Ovary (tissue), 7 donors: ENCODE measurements at regions not wholly inside any gene's neighbourhood (a gene's known extent, or its start where the extent isn't known, plus 50 kb on each side); places are given as distances from the start of the nearest gene placed in this dataset.

Source experiments
- DNase-seq, 5 donors: peaks; one replicate each; pipeline ENCODE4 v3.0.0-alpha.2; 2019 to 2020
- H3K27ac ChIP-seq, 2 donors: fragments of 200-600 bp; one replicate each; pipeline versions ENCODE4 v1.5.1 to v1.8.0; 2019 to 2022
- H3K27me3 ChIP-seq: fragments of 200-600 bp; one replicate; pipeline ENCODE4 v1.8.0; 2022
- H3K36me3 ChIP-seq: fragments of 200-600 bp; sonication (generic); one replicate; pipeline ENCODE4 v1.5.1; 2019
- H3K4me1 ChIP-seq: one replicate; pipeline ENCODE4 v1.8.1; 2013; ENCODE audit warnings: mild to moderate bottlenecking, moderate library complexity; ENCODE audit not compliant: insufficient read depth
- H3K4me3 ChIP-seq: fragments of 200-600 bp; sonication (generic); one replicate; pipeline ENCODE4 v1.5.1; 2017
- H3K9me3 ChIP-seq, 2 donors: fragments of 200-600 bp in 1 of 2; sonication (generic) in 1 of 2; one replicate each; pipeline versions ENCODE4 v1.5.1 to v1.8.1; 2013 to 2019; ENCODE audit warnings: mild to moderate bottlenecking in 1 of 2, moderate library complexity in 1 of 2
- EP300 ChIP-seq: sonication (generic); formaldehyde crosslinking; IDR thresholded peaks from one replicate; pipeline ENCODE4 v1.6.1; 2017; ENCODE audit warnings: antibody characterized with exemption
- POLR2A ChIP-seq: fragments of 450-650 bp; IDR thresholded peaks from one replicate; pipeline ENCODE4 v1.6.1; 2017; ENCODE audit warnings: antibody characterized with exemption, mild to moderate bottlenecking, moderate library complexity
- WGBS, 3 donors: extraction: QIAGEN DNeasy Blood & Tissue Kit in 1 of 3; methylation state at CpG; one replicate each; pipeline versions ENCODE4 v1.1.5 to v1.1.7; 2013 to 2017; 5-methylcytosine and 5-hydroxymethylcytosine counted together
- intact Hi-C, 4 donors: fragments of 100-400 bp; cut with DNase I; formaldehyde crosslinking; loops; one replicate each; pipeline versions ENCODE4 v1.11.0 to v1.15.1; 2022 to 2023
- TF ChIP-seq, protein P1 (sequence below), 3 donors: fragments of 450-650 bp in 2 of 3; fragments of 200-600 bp in 1 of 3; IDR thresholded peaks; one replicate each; pipeline versions ENCODE4 v1.5.1 to v1.8.0; 2016 to 2022; ENCODE audit warnings: antibody characterized with exemption in 3 of 3, mild to moderate bottlenecking in 1 of 3
- donor health status: DM: no; HTN: no; CAD: no; lungs with moderate emphysema.
- donor health status: DM: no; HTN: no; CAD: no.
- donor health status: Bipolar disorder and iron deficiency.
- donor health status: DM: no; HTN: no; CAD: no.
- donor health status: DM: yes; HTN: yes; CAD: no.

DNA sequence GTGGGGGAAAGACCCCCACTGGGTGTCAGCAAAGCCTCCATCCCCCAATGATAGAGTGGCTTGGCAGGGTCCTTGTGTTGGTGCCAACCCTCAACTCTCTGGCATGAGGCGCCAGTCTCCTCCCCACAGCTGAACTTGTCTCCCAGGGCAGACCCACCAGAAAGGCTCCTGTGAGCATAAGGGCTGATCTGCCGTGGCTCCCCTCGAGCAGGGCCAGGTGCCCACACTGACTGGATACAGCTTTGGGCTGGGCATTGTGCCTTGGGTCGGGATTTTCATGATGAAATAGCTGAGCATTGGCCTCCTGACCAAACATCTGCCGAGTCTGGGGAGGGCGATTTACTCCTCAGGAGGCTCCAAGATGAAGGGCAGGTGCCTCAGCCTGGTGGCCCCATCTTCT lies 68.1 kb upstream of the NPTX2 start:
- Histone ChIP-seq H3K27me3 (no peaks in the 10 kb centered on the region), H3K4me1 (no peaks in the 10 kb centered on the region), H3K9me3 (no peaks in the 10 kb centered on the region), H3K36me3 (no peaks in the 10 kb centered on the region), H3K27ac (no peak overlapping the region), H3K4me3 (no peak overlapping the region)
- DNase-seq: no peak
- WGBS, 3 donors: 68 to 79% (median 73%) methylated on average over 6 of the region's 6 CpGs
- no peak for TF ChIP-seq EP300
- intact Hi-C loops: no loop called here

DNA sequence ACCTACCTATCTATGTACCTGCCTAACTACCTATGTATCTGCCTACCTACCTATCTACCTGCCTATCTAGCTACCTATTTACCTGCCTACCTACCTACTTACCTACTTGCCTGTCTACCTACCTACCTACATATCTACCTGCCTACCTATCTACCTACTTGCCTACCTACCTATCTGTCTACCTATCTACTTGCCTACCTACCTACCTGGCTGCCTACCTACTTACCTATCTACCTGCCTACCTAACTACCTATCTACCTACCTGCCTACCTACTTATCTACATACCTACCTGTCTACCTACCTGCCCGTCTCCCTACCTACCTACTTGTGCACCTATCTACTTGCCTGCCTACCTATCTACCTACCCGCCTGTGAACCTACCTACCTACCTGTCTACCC lies 68.7 kb upstream of the NPTX2 start:
- intact Hi-C loops: no loop called here

DNA sequence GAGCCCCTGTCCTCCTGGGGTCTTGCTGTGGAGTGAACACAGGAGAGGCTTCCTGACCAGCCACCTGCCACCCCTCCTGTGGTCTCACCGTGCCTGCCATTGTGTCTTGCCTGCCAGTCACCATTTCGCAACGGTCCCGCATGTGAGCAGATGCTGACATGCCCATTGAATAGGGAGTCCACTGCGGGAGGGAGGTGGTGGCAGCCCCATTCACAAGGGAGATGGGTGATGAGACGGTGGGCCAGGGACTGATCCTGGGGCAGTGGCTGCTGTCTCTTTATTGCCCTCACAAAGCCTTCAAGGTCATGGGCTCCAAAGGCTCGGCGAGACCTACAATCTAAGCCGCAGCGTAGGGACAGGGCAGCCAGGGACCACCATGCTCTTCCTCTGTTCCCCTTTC lies 76.0 kb upstream of the NPTX2 start:
- H3K27ac ChIP-seq: no peak overlapping the region
- 84 to 85% (median 84%) methylated on average over 10 of the region's 10 CpGs for WGBS, 3 donors
- no peak for DNase-seq
- TF ChIP-seq, protein P1, sequence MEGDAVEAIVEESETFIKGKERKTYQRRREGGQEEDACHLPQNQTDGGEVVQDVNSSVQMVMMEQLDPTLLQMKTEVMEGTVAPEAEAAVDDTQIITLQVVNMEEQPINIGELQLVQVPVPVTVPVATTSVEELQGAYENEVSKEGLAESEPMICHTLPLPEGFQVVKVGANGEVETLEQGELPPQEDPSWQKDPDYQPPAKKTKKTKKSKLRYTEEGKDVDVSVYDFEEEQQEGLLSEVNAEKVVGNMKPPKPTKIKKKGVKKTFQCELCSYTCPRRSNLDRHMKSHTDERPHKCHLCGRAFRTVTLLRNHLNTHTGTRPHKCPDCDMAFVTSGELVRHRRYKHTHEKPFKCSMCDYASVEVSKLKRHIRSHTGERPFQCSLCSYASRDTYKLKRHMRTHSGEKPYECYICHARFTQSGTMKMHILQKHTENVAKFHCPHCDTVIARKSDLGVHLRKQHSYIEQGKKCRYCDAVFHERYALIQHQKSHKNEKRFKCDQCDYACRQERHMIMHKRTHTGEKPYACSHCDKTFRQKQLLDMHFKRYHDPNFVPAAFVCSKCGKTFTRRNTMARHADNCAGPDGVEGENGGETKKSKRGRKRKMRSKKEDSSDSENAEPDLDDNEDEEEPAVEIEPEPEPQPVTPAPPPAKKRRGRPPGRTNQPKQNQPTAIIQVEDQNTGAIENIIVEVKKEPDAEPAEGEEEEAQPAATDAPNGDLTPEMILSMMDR (IDR thresholded peaks at IDR 0.05): no peak
- TF ChIP-seq POLR2A (no peak), EP300 (no peak)
- H3K4me3 ChIP-seq: no peak overlapping the region
- H3K9me3 ChIP-seq: no peaks in the 10 kb centered on the region
- H3K36me3 ChIP-seq: no peaks in the 10 kb centered on the region
- no peaks in the 10 kb centered on the region for H3K4me1 ChIP-seq
- H3K27me3 ChIP-seq: no peaks in the 10 kb centered on the region
- intact Hi-C loops: no loop called here

More for the DNA sequence above, 68.7 kb upstream of the NPTX2 start:
- Histone ChIP-seq H3K36me3 (no peaks in the 10 kb centered on the region), H3K27ac (no peak overlapping the region), H3K4me1 (no peaks in the 10 kb centered on the region), H3K27me3 (no peaks in the 10 kb centered on the region), H3K4me3 (no peak overlapping the region), H3K9me3 (no peaks in the 10 kb centered on the region)
- WGBS, 3 donors: 89 to 98% (median 95%) methylated on average over 2 of the region's 2 CpGs
- TF ChIP-seq POLR2A: no peak
- TF ChIP-seq, protein P1 (IDR thresholded peaks at IDR 0.05): no peak
- no peak for DNase-seq

DNA sequence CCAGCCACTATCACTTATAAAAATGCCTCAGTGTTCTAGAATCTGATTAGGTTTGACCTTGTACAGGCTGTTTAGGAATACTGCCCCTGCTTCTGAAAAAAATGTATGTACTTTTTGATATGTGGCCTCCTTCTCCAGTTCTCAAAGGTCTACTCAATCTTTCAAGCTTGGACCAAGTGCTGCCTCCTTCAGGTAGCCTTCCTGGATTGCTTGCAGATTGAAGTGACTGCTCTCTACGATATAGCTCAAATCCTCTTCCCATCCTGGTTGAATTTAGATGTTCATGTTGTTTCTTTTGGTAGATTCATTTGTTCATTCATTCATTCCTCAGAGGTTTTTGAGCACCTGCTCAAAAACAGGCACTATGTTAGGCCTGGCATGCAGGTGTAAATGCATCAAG lies 77.2 kb upstream of the NPTX2 start:
- H3K9me3 ChIP-seq: no peaks in the 10 kb centered on the region
- H3K27ac ChIP-seq: no peak overlapping the region
- no peaks in the 10 kb centered on the region for H3K36me3 ChIP-seq
- no peak for DNase-seq
- intact Hi-C loops: no loop called here
- WGBS, 3 donors: 66 to 83% (median 73%) methylated on average over 1 of the region's 1 CpG
- TF ChIP-seq, protein P1 (IDR thresholded peaks at IDR 0.05): no peak
- TF ChIP-seq POLR2A: no peak
- TF ChIP-seq EP300: no peak
- no peak overlapping the region for H3K4me3 ChIP-seq
- H3K27me3 ChIP-seq: no peaks in the 10 kb centered on the region
- H3K4me1 ChIP-seq: no peaks in the 10 kb centered on the region

DNA sequence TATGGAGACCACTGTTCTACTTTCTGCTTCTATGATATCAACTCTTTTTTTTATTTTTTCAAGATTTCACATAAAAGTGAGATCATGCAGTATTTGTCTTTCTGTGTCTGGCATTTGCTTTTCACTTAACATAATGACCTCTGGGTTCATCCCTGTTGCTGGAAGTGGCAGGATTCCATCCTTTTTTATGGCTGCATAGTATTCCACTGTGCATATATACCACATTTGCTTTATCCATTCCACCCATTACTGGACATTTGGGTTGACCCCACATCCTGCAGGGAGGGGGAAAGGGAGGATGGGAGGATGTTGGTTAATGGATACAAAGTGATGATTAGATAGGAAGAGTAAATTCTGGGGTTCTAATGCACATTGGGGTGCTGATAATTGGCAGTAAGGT lies 80.3 kb upstream of the NPTX2 start:
- DNase-seq: no peak
- TF ChIP-seq, protein P1 (IDR thresholded peaks at IDR 0.05): no peak
- TF ChIP-seq POLR2A (no peak), EP300 (no peak)
- Histone ChIP-seq H3K27ac (no peak overlapping the region), H3K36me3 (no peaks in the 10 kb centered on the region), H3K4me1 (no peaks in the 10 kb centered on the region), H3K27me3 (no peaks in the 10 kb centered on the region), H3K9me3 (no peaks in the 10 kb centered on the region), H3K4me3 (no peak overlapping the region)
- intact Hi-C loops: no loop called here
